Heart right ventricle (tissue), 16 donors: ENCODE measurements at regions not wholly inside any gene's neighbourhood (a gene's known extent, or its start where the extent isn't known, plus 50 kb on each side); places are given as distances from the start of the nearest gene placed in this dataset.
"Not testable (repeated sequence)": the region's sequence is repeated elsewhere in the genome, so short reads cannot be mapped to it uniquely, and the experiment has no call there.

Experiments used
- ATAC-seq, 8 donors: fragments of 200-7000 bp; cut with Tn5 transposase; one replicate each; pipeline ENCODE4 v1.9.1; 2020; ENCODE audit warnings: mild to moderate bottlenecking in 8 of 8, moderate library complexity in 8 of 8, moderate number of reproducible peaks in 1 of 8
- DNase-seq, 2 donors: peaks; one replicate each; pipeline ENCODE4 v3.0.0-alpha.2; 2020
- H3K27ac ChIP-seq, 10 donors: fragments of 200-600 bp; sonication (generic) in 2 of 10; one replicate each; pipeline versions ENCODE4 v1.5.0 to v1.8.0; 2020 to 2022; ENCODE audit warnings: mild to moderate bottlenecking in 3 of 10
- H3K27me3 ChIP-seq, 7 donors: fragments of 200-600 bp; one replicate each; pipeline ENCODE4 v1.8.0; 2021 to 2022; ENCODE audit warnings: mild to moderate bottlenecking in 2 of 7
- H3K36me3 ChIP-seq, 9 donors: fragments of 200-600 bp; sonication (generic) in 1 of 9; one replicate each; pipeline versions ENCODE4 v1.5.0 to v1.8.0; 2020 to 2022; ENCODE audit warnings: mild to moderate bottlenecking in 2 of 9
- H3K4me1 ChIP-seq, 9 donors: fragments of 200-600 bp; sonication (generic) in 1 of 9; one replicate each; pipeline versions ENCODE4 v1.5.0 to v1.8.0; 2020 to 2022; ENCODE audit warnings: mild to moderate bottlenecking in 4 of 9
- H3K4me3 ChIP-seq, 10 donors: fragments of 200-600 bp; sonication (generic) in 2 of 10; one replicate each; pipeline versions ENCODE4 v1.5.0 to v1.8.0; 2020 to 2022; ENCODE audit warnings: mild to moderate bottlenecking in 7 of 10, moderate library complexity in 2 of 10
- H3K9me3 ChIP-seq, 11 donors: fragments of 200-600 bp in 10 of 11; sonication (generic) in 2 of 11; one replicate each; pipeline versions ENCODE4 v1.5.0 to v1.8.0; 2013 to 2022; ENCODE audit warnings: mild to moderate bottlenecking in 2 of 11, control low read depth in 1 of 11, moderate library complexity in 1 of 11
- CTCF ChIP-seq, 9 donors: fragments of 200-600 bp; sonication (generic) in 2 of 9; IDR thresholded peaks; one replicate each; pipeline versions ENCODE4 v1.5.0 to v1.8.0; 2021 to 2022; ENCODE audit warnings: antibody characterized with exemption in 9 of 9, mild to moderate bottlenecking in 5 of 9, moderate library complexity in 1 of 9
- WGBS, 2 donors: extraction: QIAGEN DNeasy Blood & Tissue Kit; methylation state at CpG; one replicate each; pipeline ENCODE4 v1.1.7; 2013; ENCODE audit warnings: inconsistent platforms in 1 of 2; 5-methylcytosine and 5-hydroxymethylcytosine counted together
- intact Hi-C, 10 donors: fragments of 100-400 bp; cut with DNase I; formaldehyde crosslinking; loops; one replicate each; pipeline versions ENCODE4 v1.11.1 to v1.14.2; 2022
- donor health status: Arrhythmogenic right ventricular cardiomyopathy.
- donor health status: ischemic (EF 13 %, LVEDD 7.1; RV severe dilation, severe dysfunction).
- donor health status: healthy with polysubstance abuse.
- donor health status: DM: no; HTN: yes; CAD: no.
- donor health status: DM: no; HTN: no; CAD: no.
- donor health status: ischemic (EF 25% LVEDD 6.9; RV normal size, moderate dysfunction).
- donor health status: ischemic (EF 25% LVEDD 5.7; RV mildly dilated, moderate dysfunction).
- donor health status: healthy.
- donor health status: DM: yes; HTN: yes; CAD: no.
- donor health status: Ischemic cardiomyopathy.
- donor health status: ischemic (EF 35%, LVEDD 5.7; RV mildly dilated, moderate dysfunction).
- donor health status: nonischemic (EF 11% LVEDD 7.7; RV severe dilation, severe dysfunction).
- donor health status: DM: yes; HTN: yes; CAD: no.
- donor health status: PGD.
- donor health status: ischemic (EF 29% LVEDD 5.4; RV normal size, mild dysfunction).
- donor health status: nonischemic (EF 23%, LVEDD 6.1; RV moderate dilation, normal function).

DNA sequence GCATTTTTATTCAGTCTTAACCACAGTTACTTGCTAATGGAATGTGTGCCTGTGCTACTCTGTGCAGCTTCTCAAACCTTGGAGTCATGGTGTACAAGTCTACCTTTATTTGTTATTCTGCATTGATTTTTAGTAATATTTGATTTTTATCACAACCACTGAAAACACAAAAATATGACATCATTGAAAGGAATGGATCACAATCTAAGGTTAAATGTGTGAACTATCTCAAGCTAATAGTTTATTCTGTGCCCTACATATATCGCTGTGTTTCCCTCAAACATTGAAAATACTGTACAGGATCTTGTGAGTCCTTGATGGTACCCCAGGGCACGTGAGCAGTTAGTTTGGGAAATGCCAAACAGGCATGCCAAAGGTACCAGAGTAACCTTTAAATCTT, 573.4 kb downstream of the FRK start:
- ATAC-seq: no peak
- Histone ChIP-seq H3K27me3 (no peaks in the 10 kb centered on the region), H3K4me1 (no peaks in the 10 kb centered on the region), H3K36me3 (no peaks in the 10 kb centered on the region), H3K9me3 (peaks cover 0 to 3% (median 0%) of the 10 kb centered on the region in 11 donors), H3K4me3 (no peak overlapping the region), H3K27ac (no peak overlapping the region)
- no peak for TF ChIP-seq CTCF (IDR thresholded peaks at IDR 0.05)
- 71 to 76% methylated on average over 2 of the region's 2 CpGs for WGBS, 2 donors
- intact Hi-C loops: no loop called here
- no peak for DNase-seq

- Histone ChIP-seq H3K4me3 (no peak overlapping the region), H3K36me3 (no peaks in the 10 kb centered on the region), H3K4me1 (no peaks in the 10 kb centered on the region), H3K27ac (no peak overlapping the region), H3K9me3 (peaks cover 0 to 5% (median 0%) of the 10 kb centered on the region in 11 donors), H3K27me3 (no peaks in the 10 kb centered on the region)
- 68 to 80% methylated on average over 4 of the region's 4 CpGs for WGBS, 2 donors
- no peak for DNase-seq
- ATAC-seq: no peak
- TF ChIP-seq CTCF (IDR thresholded peaks at IDR 0.05): no peak
- intact Hi-C loops: no loop called here
Observed at GRCh38 chr6:115485400-115485799, 575.3 kb downstream of the FRK start.

DNA sequence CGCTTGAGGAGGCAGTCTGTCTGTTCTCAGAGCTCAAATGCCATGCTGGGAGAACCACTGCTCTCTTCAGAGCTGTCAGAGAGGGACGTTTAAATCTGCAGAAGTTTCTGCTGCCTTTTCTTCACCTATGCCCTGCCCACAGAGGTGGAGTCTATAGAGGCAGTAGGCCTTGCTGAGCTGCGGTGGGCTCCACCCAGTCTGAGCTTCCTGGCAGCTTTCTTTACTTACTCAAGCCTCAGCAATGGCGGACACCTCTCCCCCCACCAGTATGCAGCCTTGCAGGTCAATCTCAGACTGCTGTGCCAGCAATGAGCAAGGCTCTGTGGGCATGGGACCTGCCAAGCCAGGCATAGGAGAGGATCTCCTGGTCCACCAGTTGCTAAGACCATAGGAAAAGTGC, 580.1 kb downstream of the FRK start:
- H3K4me1 ChIP-seq, H3K36me3 ChIP-seq, ATAC-seq, DNase-seq, H3K27ac ChIP-seq, H3K27me3 ChIP-seq, H3K4me3 ChIP-seq, intact Hi-C loops: not testable (repeated sequence)
- 65 to 70% methylated on average over 4 of the region's 4 CpGs for WGBS, 2 donors
- peaks cover 0 to 15% (median 0%) of the 10 kb centered on the region in 11 donors for H3K9me3 ChIP-seq

GRCh38 chr6:115474443-115475041, 586.1 kb downstream of the FRK start:
- no peaks in the 10 kb centered on the region for H3K27me3 ChIP-seq
- TF ChIP-seq CTCF (IDR thresholded peaks at IDR 0.05): no peak
- ATAC-seq: no peak
- intact Hi-C loops: no loop called here
- H3K27ac ChIP-seq: no peak overlapping the region
- H3K4me3 ChIP-seq: no peak overlapping the region
- DNase-seq: no peak
- WGBS, 2 donors: 61 to 64% methylated on average over 3 of the region's 3 CpGs
- H3K4me1 ChIP-seq: no peaks in the 10 kb centered on the region
- no peaks in the 10 kb centered on the region for H3K36me3 ChIP-seq
- H3K9me3 ChIP-seq: peaks cover 0 to 13% (median 0%) of the 10 kb centered on the region in 11 donors

DNA sequence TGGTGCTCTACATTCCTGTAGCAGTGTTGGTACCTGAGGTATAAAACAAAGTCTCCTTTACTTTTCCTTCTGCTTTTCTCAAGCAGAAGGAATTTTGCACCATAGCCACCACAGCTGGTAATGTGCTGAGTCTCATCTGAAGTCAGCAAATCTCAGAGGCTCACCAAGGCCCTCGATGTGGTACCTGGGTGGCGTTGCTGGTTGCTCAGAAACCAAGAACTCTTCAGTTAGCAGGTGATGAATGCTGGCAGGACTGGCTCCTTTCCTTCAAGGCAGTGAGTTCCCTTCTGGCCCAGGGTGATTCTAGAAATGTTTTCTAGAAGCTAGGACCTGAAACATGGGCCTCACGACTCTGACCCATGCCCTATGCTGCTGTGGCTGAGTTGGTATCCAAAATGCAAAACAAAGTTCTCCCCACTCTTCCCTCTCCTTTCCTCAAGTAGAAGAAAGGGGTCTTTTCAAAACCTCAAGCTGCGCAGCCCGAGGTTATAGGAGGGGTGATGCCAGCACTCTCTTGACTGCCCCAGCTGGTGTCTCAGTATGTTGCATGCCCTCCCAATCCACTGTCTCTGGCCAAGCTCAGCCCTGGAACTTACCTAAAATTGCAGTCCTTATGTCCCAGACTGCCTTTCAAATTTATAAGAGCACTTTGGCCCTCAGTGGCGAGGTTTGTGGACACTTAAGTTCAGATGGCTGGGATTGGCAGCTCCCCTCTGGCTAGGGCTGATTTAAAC, 592.3 kb downstream of the FRK start:
- no peaks in the 10 kb centered on the region for H3K36me3 ChIP-seq
- whole genome bisulfite sequencing, 2 donors: 76 to 82% methylated on average over 6 of the region's 6 CpGs
- no peak for TF ChIP-seq CTCF (IDR thresholded peaks at IDR 0.05)

More for the DNA sequence above, 592.3 kb downstream of the FRK start:
- no peak for DNase-seq
- H3K9me3 ChIP-seq: peaks cover 0 to 23% (median 0%) of the 10 kb centered on the region in 11 donors
- H3K27me3 ChIP-seq: no peaks in the 10 kb centered on the region
- no peak overlapping the region for H3K4me3 ChIP-seq
- no peaks in the 10 kb centered on the region for H3K4me1 ChIP-seq
- ATAC-seq: no peak
- intact Hi-C loops: no loop called here
- H3K27ac ChIP-seq: no peak overlapping the region
